Activated naive CD4-positive, alpha-beta T cell (primary cell): ENCODE measurements at regions not wholly inside any gene's neighbourhood (a gene's known extent, or its start where the extent isn't known, plus 50 kb on each side); places are given as distances from the start of the nearest gene placed in this dataset.
"Not testable (repeated sequence)": the region's sequence is repeated elsewhere in the genome, so short reads cannot be mapped to it uniquely, and the experiment has no call there.

Experiments
- DNase-seq, 4 experiments: peaks; one replicate each; lab custom pipeline; 2025; lab: John Stamatoyannopoulos, UW

GRCh38 chr10:33506391-33506790, 171.9 kb upstream of the NRP1 start:
- no peak for DNase-seq

DNA sequence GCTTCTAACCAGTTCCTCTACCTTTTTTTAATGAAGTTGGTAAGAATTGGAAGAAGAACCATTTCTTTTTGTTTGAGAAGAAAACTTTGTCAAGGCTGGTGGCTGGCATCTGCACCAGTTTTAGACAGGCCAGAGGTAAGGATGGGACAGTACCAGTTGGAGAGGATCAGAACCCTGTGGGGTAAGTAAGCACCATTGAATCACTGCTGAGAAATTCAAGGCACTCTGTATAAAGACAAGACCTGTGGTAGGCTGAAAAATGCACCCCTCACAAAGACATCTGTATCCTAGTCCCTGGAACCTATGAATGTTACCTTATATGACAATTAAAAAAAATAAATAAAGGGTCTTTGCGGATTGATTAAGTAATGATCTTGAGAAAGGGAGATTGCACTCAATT, 166.7 kb upstream of the NRP1 start:
- no peak for DNase-seq

GRCh38 chr10:33498391-33498891, 164.0 kb upstream of the NRP1 start:
- DNase-seq: no peak

DNA sequence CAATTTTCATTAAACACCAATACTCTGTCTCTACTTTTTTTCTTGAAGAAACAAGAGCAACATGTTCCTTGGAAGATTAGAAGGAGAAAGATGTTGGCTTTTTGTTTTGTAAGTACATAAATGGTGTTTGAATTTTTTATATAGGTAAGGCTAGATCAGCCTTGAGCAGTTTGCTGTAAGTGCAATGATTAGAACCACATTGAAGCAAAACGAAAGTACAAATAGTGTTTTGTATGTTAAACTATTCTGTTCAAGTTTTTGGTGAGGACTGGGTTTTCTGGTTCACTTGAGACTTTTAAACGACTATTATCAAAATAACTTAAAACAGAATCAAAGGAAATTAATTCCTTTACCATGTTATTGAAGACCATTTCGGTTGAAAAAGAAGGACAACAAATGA, 162.9 kb upstream of the NRP1 start:
- no peak for DNase-seq

DNA sequence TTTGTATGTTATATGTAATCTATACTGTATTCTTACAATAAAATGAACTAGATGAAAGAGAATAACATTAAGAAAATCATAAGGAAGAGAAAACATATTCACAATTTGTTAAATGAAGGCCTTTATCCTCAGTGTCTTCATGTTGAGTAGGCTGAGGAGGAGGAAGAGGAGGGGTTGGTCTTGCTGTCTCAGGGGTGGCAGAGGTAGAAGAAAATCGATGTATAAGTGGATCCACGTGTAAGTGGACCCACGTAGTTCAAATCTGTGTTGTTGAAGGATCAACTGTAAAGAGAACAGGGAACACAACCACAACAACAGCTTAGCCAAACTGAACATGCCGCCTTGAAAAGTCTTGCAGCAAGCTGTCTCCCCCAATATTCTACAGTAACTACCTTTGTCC, 161.6 kb upstream of the NRP1 start:
- no peak for DNase-seq

GRCh38 chr10:33494694-33495265, 160.3 kb upstream of the NRP1 start:
- DNase-seq: no peak

GRCh38 chr10:33493978-33494377, 159.5 kb upstream of the NRP1 start:
- no peak for DNase-seq

- DNase-seq: no peak
Measured at GRCh38 chr10:33493497-33493896, 159.0 kb upstream of the NRP1 start.

DNA sequence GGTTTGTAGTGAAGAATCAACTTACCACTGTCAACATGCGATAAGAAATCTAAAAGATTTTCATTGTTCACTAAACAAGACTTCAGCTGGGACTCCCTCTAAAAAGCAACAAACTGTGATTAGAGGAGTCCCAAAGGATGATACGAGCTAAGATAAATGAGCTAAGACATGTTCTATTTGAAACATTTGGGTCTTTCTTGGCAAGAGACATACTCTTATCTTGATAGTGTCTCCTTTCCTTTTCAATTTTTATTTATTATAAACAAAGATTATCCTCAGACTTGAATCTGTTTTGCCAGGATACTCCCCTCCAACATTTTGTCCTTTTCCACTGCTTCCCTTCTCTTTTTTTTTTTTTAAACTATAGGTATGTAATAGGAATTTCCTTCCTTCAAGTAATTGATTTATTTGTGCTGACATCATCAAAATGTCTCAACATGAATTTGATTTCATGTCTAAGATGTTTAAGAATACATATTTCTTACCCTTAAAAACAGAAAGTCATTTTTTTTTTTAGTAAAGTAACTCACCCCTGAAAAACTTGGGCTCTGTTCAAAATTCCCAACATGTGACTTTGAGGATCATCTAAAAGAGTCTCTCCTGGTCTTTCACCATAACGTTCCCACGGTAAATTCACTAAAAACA, 158.4 kb upstream of the NRP1 start:
- DNase-seq: no peak

DNA sequence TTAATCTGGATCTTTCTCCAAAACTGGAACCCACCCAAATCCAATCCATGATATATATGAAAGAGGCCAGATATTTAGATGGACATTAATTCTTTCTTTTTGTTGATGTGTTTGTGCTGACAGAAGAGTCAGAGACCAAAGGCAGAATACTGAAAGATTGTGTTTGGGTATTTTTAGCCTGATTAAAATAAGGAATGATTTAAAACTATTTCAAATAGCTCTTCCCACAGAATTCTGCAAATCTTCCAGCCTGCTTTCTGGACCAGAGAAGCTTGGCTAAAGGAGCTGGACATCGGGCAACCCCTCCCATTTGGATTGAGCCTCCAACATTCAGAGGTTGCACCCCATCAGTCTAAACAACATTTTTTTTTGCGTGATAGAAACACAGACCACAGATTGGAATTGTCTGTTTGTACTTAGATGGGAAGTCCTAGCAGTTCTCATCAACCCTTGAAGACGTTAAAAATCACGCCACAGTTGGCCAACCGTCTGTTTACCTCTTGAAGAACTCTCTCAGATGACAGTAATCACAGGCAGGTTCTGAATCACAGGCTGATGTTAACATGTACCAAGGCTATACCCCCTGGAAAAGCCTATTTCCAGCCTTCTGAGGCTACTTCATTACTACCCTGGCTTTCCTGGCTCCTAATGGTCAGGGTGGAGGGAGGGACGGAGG, 155.2 kb upstream of the NRP1 start:
- no peak for DNase-seq

- no peak for DNase-seq
Measured at GRCh38 chr10:33487014-33487776, 152.7 kb upstream of the NRP1 start.

GRCh38 chr10:33485276-33485675, 150.8 kb upstream of the NRP1 start:
- no peak for DNase-seq

DNA sequence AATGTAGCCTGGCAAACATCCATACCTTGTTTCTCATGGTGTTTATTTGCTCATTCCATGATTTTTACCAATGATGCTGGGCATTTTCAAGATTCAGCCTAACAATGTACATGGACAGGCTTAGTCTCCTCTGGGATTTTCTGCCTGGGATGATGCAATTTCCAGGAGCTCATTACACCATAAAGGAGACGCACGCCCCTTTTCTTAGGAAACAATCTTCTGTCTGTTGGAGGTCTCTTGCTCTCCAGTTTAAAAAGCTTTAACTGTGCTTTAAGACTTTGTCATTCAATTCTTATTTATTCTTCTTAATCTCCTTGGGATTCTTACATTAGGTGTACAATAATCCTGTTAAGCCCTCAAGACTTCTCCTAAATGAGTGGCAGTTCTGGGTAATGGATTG, 150.3 kb upstream of the NRP1 start:
- DNase-seq: no peak

- no peak for DNase-seq
Measured at GRCh38 chr10:33483816-33484190, 149.3 kb upstream of the NRP1 start.

- no peak for DNase-seq
Measured at GRCh38 chr10:33483124-33483815, 148.8 kb upstream of the NRP1 start.

GRCh38 chr10:33482486-33482885, 148.0 kb upstream of the NRP1 start:
- DNase-seq: no peak

DNA sequence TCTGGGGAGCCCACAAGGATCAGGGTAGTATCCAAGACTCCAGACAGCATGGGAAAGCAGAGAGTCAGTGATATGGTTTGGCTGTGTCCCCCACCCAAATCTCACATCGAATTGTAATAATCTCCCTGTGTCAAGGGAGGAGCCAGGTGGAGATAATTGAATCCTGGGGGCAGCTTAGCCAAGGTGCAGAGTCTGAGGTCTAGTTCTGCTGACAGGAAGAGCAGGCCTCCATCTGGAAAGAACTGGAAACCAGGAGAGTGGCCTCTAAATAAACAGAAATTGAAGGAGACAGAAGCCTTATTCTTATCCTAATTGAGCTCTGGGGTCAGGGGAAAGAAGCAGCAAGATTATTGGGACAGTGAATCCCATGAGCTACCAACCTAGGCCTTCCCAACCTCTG, 146.7 kb upstream of the NRP1 start:
- no peak for DNase-seq

GRCh38 chr10:33480417-33480816, 145.9 kb upstream of the NRP1 start:
- not testable (repeated sequence) for DNase-seq

DNA sequence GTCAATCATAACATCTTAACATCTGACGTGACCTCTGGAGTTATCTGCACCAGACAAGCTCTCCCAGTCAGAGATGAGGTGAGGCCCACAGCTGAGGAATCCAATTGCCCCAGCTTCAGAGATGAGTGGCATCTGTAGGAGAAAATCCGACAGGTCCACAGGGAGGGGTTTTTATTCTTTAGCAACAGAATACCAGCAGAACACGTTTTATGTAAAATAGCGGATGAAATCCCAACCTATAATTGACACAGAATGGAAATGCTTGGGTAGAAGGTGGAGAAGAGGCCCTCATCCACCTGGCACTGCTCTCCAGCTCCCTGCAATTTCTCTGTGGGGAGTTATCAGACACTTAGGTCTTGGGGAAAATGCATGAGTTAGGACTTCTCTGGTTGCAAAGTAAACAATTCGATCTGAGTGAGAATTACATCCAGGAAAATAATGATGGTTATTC, 144.2 kb upstream of the NRP1 start:
- DNase-seq: no peak

DNA sequence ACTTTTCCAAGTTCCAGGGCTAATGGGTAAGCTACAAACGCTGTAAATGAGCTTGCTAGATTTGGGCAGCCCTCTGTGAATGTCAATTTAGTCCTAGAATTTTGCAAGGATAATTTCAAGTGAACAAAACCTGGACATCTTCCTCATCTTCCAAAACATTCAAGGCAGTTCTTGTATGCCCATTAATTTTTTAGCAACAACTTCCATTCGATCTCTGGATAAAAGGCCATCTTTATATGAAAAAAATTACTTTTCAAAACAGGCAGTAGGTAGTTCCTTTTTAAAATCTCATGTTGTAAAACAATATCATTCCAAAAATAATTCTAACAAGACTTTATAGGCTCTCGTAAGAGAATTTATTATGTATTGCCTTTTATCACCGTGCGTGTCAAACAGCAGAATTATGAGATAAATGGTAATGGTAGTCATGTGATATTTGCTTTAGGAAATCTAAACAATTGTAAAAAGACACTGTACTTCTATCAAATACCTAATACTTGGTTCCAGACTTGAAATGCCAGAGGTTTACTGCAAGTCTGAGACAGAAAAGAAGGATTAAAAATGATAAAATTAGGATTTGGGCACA, 143.7 kb upstream of the NRP1 start:
- DNase-seq: no peak

GRCh38 chr10:33477291-33478088, 143.0 kb upstream of the NRP1 start:
- DNase-seq: no peak
